GM21737 (cell line): ENCODE measurements at regions not wholly inside any gene's neighbourhood (a gene's known extent, or its start where the extent isn't known, plus 50 kb on each side); places are given as distances from the start of the nearest gene placed in this dataset.
"Not testable (repeated sequence)": the region's sequence is repeated elsewhere in the genome, so short reads cannot be mapped to it uniquely, and the experiment has no call there.

Experiments
- ATAC-seq: cut with Tn5 transposase; IDR thresholded peaks from one replicate; pipeline ENCODE4 v1.9.1; 2021; ENCODE audit warnings: mild to moderate bottlenecking, moderate library complexity; ENCODE audit not compliant: unreplicated experiment

GRCh38 chr7:125084196-125084595, 154.6 kb upstream of the POT1 start:
- no peak for ATAC-seq

- no peak for ATAC-seq
Measured at GRCh38 chr7:125074141-125074540, 144.5 kb upstream of the POT1 start.

- ATAC-seq = no peak
Measured at GRCh38 chr7:125065546-125065945, 135.9 kb upstream of the POT1 start.

- ATAC-seq = no peak
Measured at GRCh38 chr7:125065001-125065400, 135.4 kb upstream of the POT1 start.

- peak; percentile 86 for ATAC-seq
Measured at GRCh38 chr7:125061776-125062397, 132.3 kb upstream of the POT1 start.

GRCh38 chr7:125061083-125061745, 131.6 kb upstream of the POT1 start:
- ATAC-seq = not testable (repeated sequence)

GRCh38 chr7:125059861-125060456, 130.3 kb upstream of the POT1 start:
- ATAC-seq = no peak

- ATAC-seq = no peak
Measured at GRCh38 chr7:125057963-125058362, 128.3 kb upstream of the POT1 start.

- ATAC-seq = no peak
Measured at GRCh38 chr7:125055376-125055775, 125.8 kb upstream of the POT1 start.

- no peak for ATAC-seq
Measured at GRCh38 chr7:125046767-125047166, 117.1 kb upstream of the POT1 start.

- ATAC-seq = no peak
Measured at GRCh38 chr7:125033506-125033905, 103.9 kb upstream of the POT1 start.

- no peak for ATAC-seq
Measured at GRCh38 chr7:125032943-125033342, 103.3 kb upstream of the POT1 start.

- ATAC-seq = no peak
Measured at GRCh38 chr7:125030756-125031387, 101.2 kb upstream of the POT1 start.

- ATAC-seq = no peak
Measured at GRCh38 chr7:125025620-125026019, 96.0 kb upstream of the POT1 start.

GRCh38 chr7:125020801-125021200, 91.2 kb upstream of the POT1 start:
- ATAC-seq = no peak

- no peak for ATAC-seq
Measured at GRCh38 chr7:125010540-125010939, 80.9 kb upstream of the POT1 start.

GRCh38 chr7:124996778-124997177, 67.2 kb upstream of the POT1 start:
- ATAC-seq = no peak

- no peak for ATAC-seq
Measured at GRCh38 chr7:124992851-124993562, 63.4 kb upstream of the POT1 start.

GRCh38 chr7:124989911-124990310, 60.3 kb upstream of the POT1 start:
- no peak for ATAC-seq
